ENCODE measurements at regions not wholly inside any gene's neighbourhood (a gene's known extent, or its start where the extent isn't known, plus 50 kb on each side); places are given as distances from the start of the nearest gene placed in this dataset.
A peak's percentile ranks its signal among the peaks of the same experiment; 100 is the strongest.
"Not testable (repeated sequence)": the region's sequence is repeated elsewhere in the genome, so short reads cannot be mapped to it uniquely, and the experiment has no call there.

DNA sequence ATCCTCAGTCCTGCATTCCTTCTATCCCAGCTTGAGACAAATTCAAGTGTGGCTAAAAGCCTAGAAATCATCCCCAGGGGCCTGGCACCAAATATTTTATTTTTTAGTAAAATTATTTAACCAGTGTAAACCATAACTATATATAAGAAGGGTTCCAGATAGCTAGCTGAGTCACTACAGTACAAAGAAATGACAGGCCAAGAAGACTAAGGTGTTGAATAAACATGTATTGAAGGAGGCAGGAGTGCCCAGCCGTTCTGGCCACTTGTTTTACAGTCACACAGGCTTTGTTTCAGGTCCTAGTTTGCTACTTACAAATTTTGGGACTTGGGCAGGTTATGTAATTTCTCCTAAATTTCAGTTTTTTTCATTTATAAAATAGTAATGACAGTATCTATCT lies 225.9 kb upstream of the PITX2 start:
- DNase-seq (ENCODE audit: low read depth): no peak

DNA sequence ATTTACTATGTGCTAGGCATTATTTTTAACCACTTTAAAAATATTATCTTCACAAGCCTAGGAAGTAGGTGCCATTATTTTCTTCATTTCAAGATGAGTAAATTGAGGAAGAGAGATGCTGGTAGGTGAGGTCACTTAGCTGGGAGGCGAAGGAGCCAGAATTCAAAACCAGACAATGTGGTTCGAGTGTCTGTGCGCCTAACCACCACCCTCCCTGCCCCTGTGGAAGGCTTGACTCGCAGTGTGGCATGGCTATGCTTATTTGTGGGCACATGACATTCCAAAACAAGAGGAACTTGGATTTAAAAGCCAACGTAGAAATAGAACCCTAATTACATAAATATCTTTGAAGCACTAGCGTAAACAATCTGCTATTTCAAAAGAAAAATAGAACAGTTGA lies 226.6 kb upstream of the PITX2 start:
- peak; percentile 15 for DNase-seq (ENCODE audit: low read depth)

DNA sequence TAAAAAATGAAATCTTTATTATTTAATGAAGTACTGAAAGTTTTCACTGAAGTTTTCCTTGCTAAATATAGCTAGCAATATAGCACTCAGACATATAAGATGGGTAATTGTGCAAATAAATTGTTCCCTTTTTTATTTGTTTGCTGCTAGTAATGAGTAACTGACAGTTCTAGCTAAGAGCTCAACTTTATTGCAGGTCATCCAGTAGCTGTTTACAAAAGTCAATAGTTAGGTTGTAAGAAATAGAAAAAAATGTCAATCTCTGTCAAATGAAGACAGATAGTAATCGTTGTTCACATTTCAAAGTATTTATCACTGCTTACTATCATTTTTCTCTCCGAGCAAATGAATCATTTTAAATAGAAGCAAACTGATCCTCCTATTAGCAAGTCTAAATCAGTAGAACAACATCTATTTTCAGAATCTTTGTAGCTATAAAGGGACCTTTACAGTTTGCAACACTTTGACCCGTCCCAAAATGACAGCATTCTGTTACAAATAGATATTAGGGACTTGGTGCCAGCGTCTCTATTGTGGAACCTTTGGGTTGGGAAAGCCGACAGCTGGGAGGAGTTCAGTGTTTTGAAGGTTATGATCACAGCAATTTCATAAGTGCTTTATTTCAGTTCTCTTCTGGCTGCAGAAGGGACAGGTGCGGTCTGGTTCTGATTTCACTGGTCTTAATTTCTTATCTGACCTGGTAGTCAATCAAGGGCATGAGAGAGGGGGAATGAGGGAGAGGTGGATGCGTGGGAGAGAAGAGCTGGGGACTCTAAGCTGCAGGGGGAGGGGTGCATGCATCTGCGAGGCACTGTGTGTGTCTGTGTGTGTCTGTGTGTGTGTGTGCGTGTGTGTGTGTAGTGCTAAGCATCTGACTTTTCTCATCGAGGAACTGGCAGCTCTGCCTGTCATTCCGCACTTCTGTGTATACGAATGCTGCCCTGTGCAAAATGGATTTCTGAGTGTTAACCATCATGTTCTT lies 227.9 kb upstream of the PITX2 start:
- no peak for DNase-seq (ENCODE audit: low read depth)

DNA sequence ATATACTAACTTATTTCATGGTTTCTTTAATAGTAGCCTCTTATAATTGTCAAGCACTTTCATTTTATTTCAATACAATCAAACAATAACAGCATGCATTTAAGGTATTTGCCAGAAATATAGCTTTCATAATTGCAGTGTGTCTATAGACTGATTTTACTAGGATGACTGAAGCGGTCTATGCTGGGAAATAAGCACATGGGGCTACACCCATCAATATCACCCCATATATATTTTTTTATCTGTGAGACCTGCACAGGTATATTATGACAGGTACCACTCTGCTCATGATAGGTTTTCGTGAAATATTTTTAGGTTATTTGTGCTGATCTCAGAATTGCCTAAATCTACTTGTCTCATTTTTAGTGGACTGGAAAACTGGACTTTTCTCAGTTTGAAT lies 229.1 kb upstream of the PITX2 start:
- DNase-seq (ENCODE audit: low read depth): no peak

DNA sequence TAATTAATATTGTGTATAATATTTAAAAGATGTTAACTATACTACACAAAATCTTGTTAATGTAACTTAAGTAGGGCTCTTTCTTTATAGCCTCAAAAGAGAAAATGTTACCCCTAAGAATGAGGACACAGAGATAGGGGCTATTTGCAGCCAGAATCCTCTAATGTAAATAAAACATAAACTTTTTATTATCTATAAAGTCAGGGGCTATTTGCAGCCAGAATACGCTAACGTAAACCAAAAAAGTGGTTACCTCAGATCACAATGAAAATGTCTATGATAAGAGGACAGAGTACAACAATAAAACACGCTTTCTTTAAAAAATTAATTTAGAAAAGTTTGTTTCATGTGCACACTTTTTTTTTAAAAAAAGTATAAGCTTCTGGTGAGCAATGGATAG lies 229.9 kb upstream of the PITX2 start:
- DNase-seq (ENCODE audit: low read depth): no peak

DNA sequence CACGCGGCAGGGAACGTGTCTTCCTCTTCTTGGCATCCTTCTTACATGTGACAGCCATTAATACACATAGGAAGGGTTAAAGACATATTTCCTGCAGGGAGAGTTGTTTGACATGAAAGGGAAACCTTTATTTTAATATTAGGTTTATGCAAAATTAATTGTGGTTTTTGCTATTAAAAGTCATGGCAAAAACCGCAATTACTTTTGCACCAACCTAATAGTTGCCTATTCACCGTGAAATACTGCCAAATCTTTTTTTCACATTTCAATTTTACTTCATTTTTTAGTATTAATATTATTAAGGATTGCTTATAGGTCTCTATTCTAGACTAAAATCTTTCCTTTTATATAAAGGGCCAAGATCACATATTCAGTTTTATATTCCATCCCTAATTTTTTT lies 230.4 kb upstream of the PITX2 start:
- no peak for DNase-seq (ENCODE audit: low read depth)

DNA sequence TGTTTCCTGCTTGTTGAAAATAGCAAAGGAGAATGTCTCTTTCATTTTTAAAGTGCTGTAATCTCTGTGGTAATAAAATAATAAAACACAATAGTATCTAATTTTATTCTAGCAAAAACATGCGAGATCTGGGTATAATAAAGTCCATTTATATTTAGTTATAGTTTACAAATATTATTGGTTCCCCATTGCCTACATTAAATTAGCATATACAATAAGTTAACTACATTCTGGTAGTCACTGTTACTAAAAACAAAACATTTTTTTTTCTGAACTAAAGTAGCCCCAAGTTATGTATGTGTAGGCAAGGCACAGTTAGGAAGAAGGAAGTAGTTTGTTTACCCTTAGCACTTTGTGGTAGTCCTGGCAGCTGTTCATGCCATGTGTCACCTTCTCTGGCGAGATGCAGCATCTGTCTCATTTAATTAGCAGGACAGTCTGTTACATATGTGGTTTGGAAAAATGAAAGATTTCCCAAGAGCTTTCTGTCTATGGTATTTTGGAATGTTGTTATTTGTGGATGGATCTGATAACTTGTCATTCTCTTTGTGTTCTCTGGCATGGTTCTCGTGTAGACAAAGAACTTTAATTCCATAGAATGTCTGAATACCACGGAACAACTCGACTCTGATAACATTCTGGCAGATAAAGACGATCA lies 231.3 kb upstream of the PITX2 start:
- peak; percentile 94 for DNase-seq (ENCODE audit: low read depth)

DNA sequence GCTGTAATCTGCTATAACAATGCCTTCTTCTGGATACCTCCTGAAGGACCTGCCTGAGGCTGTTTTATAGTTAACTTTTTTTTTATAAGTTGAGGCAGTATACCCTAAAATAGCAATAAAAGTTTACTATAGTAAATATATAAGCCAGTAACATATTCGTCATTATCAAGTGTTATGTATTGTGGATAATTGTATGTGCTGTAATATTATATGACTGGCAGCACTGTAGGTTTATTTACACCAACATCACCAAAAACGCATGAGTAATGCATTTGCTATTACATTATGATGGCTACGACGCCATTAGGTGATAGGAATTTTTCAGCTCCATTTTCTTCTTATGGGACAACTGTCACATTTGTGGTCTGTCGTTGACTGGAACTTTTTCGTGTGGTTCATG lies 237.2 kb upstream of the PITX2 start:
- DNase-seq (ENCODE audit: low read depth): no peak

DNA sequence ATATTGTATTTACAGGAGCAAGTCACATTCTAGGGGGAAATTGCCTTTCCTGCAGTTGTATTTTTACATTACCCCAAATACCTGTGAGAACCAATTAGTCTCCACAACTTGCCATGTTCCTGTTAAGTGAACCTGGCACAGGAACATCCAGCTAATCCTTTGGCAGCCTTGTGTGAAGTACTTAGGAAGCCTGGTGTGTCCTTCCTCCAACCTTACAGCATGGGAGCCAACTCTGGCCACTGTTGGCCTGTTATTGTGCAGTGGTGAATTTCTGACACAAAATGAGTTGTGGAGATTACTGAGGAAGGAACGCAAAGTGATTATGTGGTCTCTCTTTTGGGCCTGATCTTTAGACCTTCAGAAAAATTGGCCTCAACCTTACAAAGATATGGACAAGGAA lies 238.0 kb upstream of the PITX2 start:
- DNase-seq (ENCODE audit: low read depth): no peak

DNA sequence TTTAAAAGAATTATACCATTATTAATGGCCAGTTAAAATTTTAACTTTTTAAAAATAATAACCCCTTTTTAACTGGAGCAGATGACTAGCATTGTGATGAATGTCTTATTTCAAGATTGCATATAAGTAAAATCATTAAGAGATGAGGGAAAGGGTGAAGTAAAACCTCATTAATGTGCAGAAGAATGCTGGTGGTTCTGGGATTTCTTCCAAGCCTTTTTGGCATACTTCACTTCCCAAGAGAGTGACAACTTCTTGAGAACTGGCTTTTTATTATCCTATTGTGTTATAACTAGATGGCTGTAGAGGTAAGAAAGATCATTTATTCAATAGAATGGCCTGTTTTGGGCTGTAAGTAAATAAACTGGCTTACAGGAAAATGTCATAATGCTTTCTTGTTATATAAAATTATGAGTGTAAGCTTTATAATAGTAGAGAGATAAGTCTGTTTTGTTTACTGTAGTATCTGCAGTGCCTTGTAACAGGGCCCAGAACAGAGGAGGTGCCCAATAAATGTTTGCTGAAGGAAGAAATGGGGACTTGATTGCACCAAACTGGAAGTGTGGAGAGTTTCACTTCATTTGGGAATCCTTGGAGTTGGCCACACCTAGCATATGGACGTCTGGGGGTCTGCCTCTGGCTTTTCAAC lies 242.9 kb upstream of the PITX2 start:
- DNase-seq (ENCODE audit: low read depth): peak; percentile 90

DNA sequence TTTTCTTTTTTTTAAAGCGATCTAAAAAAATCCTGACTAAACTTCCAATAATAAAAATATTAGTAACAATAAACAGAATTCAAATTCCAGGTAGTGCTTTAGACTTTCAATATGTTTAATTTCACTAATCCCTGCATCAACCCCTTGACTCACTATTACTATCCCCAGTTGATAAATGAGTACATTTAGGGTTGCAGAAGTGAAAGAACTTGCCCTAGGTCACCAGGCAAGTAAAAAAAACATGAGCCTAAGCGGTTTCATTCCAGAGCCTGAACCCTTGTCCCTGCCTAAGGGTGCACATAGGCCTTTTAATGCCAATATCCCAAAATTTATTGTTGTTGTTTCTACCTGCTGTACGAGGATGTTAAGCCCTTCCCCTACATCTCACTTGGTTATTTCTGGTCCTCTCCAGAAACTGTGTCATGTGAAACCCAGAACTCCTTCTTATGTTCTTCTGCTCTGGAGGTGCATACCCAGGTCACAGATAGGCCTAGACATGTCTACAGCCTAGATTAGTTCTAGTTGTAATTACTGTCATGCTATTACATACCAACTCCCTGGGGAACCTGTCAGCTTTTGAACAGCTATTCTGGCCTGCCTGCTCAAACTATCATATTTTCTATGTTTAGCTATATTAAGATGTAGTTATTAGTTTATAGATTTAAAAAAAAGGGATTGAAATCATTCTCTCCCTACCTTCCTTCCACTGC lies 244.5 kb upstream of the PITX2 start:
- no peak for DNase-seq (ENCODE audit: low read depth)

DNA sequence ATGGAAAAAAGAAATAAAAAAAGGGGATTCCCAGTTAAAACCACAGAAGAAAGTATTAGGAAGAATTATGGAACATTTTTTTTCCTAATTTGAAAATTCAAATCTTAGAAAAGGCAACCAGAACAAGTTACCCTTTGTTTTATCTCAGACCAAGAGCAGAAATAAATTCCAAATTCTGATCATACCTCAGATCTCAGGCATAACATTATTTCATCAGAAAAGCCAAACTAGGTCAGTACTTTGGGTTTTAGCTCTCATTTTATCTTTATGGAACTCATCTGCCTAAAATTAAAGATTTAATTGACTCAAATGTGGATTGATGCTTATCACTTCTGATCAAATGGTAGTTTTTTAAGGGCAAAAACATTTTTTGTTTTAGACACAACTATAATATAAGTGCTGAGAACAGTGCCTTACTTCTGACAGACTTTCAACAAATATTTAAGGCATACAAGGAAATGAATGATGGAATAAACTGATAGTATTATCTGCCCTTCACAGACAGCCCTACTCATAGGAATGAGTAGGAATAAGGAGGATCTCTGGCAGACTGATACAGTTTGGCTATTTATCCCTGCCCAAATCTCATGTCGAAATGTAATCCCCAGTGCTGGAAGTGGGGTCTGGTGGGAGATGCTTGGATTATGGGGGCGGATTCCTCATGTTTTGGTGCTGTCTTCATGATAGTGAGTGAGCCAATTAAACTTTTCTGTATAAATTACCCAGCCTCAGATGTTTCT lies 245.3 kb upstream of the PITX2 start:
- no peak for DNase-seq (ENCODE audit: low read depth)

DNA sequence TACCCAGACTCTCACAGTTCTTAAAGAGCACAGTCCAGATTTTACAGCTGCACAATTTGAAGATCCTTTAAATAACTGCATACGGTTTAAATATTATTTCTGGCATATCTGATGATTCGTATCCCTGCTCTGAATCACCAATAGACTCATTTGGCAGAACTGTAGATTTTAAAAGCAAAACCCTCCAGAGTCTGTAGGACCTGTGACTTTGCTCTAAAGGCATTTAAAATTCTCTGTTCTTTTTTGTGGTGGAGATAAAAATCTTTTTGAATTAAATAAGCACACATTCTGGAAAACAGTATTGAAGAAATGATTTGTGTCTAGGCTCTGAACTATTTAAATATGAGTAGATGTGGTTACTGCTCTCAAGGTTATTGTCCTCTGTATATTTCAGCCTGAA lies 246.2 kb upstream of the PITX2 start:
- peak; percentile 74 for DNase-seq (ENCODE audit: low read depth)

DNA sequence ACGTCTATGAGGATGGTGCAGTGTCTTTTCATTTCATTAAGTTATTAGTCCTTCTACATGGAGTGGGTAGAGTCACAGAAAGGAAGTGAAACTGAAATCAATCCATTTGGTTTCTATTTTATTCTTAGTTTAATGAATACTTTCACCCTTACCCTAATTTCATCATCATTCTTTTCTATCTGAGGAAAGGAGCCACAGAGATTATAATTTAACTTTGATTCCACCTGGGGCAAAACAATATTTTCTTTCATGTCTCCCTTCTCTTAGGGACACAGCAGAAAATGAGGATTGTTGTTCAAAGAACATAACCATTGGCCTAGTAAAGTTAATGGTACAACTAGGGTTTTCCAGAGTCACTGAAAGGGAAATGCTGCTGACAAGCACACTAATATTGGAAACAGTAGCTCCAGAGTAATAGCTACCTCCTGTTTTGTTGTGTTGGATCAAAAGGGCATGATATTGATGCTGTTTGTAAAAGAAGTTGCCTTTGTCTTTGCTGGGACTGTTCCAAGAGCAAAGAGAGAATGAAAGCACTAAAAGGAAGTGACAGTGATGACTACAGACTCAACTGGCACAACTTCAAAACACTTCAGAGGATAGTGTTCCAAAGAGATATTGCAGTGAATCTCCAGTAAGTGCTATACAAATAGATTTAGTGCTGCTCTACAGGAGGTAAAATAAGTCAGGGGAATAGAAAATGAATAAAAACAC lies 247.1 kb upstream of the PITX2 start:
- peak; percentile 66 for DNase-seq (ENCODE audit: low read depth)

DNA sequence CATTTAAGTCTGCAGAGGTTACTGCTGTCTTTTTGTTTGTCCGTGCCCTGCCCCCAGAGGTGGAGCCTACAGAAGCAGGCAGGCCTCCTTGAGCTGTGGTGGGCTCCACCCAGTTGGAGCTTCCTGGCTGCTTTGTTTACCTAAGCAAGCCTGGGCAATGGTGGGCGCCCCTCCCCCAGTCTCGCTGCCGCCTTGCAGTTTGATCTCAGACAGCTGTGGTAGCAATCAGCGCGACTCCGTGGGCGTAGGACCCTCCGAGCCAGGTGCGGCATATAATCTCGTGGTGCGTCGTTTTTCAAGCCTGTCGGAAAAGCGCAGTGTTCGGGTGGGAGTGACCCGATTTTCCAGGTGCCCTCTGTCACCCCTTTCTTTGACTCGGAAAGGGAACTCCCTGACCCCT lies 253.3 kb upstream of the PITX2 start:
- not testable (repeated sequence) for DNase-seq (ENCODE audit: low read depth)

DNA sequence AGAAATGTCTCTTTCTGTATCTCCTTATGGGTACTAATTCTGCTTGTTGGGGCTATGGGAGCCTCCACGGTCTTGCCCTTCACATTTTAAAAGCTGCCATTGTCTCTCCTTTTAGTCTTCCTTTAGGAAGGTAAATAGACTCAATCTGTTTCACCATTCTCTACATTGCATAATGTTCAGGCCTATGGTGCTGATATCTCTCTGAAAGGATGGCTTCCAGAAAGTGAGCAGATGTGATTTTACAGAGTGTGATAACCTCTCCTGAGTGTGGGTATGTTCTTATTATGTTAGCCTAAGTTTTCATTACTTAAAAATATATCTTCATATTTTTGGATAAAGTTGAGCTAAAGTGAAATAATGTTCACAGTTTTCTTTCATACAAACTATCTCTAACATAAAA lies 254.0 kb upstream of the PITX2 start:
- no peak for DNase-seq (ENCODE audit: low read depth)

DNA sequence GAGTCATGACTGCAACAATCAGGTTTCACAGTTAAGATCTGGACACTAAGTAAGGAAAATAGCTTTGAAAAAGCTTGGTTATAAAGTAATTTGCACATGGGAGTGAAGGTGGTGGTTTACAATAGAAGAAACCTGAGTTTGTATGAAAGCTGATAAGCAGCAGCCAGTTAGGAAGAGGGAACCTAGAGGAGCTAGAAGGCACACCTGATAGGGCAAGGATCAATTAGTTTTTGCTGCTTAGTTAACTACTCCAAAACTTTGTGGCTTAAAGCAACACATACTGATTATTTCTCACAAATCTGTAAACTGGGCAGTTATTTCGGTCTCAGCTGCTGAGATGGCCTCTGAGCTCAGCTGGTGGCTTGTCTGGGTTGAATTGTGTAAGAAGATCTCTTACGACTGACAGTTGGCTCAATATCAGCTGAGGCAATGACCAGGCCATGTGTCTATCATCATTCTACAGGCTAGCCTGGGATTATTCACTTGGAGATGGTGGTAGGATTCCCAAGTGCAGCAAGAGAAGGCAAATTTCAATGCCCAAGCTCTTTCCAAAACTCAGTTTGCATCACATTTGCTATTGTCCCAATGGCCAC lies 255.0 kb upstream of the PITX2 start:
- no peak for DNase-seq (ENCODE audit: low read depth)

DNA sequence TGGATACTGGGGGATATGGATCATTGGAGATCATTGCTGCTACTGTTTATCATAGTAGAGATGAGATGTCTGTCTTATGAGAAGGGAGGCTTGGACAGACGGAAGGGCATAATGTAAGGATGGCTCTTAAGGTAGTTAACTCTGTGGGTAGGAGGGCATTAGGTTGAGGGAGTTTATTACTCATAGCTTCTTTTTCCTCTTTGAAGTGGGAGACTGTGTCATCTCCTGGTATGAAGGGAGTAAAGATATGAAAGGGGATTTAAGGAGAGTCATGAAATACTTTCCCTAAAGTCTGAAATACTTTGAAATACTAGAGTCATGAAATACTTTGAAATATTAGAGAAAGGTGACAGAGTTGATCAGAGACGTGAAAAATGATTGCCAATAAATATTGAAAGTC lies 255.5 kb upstream of the PITX2 start:
- peak; percentile 59 for DNase-seq (ENCODE audit: low read depth)

DNA sequence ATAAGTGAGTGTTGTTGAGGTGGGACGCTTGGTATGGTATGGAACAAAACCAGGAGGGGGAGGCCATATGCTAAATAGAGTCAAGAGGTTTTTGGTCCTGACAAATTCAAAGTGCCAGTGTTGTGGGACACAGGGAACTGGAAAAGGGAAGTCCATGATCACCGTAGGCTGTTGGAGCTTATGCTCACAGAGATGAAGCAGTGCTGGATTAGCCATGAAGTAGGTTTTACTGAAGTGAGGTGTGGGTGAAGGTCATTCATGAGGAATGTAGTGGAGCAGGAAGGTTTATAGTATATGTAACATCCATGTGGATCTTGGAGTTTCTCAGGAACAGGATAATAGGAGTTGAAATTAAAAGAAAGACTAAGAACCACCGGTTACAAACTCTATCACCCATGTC lies 256.1 kb upstream of the PITX2 start:
- DNase-seq (ENCODE audit: low read depth): no peak

DNA sequence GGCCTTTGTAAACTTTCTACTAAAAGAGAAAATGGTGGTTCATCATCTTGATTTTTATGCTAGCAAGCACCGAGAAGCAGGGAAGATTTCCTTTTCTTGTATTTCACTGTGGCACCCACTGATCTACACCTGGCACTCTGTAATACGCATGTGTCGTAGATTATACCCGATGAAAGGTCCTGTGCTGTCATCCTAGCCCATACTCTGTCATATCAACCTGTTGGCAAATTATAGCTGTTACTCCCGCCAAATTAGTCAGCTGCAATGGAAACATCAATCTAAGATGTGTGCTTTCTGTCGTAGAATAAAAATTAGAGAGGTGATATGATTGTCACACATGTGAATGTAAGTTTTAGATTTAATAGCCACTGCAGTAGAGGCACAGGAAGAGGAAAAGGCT lies 263.4 kb upstream of the PITX2 start:
- DNase-seq (ENCODE audit: low read depth): no peak

All from M059J (cell line).